GM12878 (cell line): ENCODE measurements at regions not wholly inside any gene's neighbourhood (a gene's known extent, or its start where the extent isn't known, plus 50 kb on each side); places are given as distances from the start of the nearest gene placed in this dataset.

Source experiments
- CTCF ChIP-seq, 3 experiments: IDR thresholded peaks in 2 of 3; conservative IDR thresholded peaks in 1 of 3; 2 replicates each; pipeline ENCODE4 v1.5.1; 2011; ENCODE audit warnings: low read depth in 3 of 3, low read length in 3 of 3, mild to moderate bottlenecking in 3 of 3, control low read depth in 2 of 3, moderate library complexity in 2 of 3, inconsistent platforms in 1 of 3, mixed read lengths in 1 of 3; ENCODE audit not compliant: control insufficient read depth in 2 of 3, insufficient read depth in 1 of 3; ENCODE audit errors: extremely low read depth in 1 of 3
- KDM1A ChIP-seq: fragments of 200-600 bp; sonication (generic); IDR thresholded peaks from 2 replicates; pipeline ENCODE4 v1.6.1; 2016; ENCODE audit warnings: borderline replicate concordance
- NFIC ChIP-seq: IDR thresholded peaks from 2 replicates; pipeline ENCODE4 v1.6.1; 2012; ENCODE audit warnings: low read depth, mild to moderate bottlenecking, inconsistent platforms, low read length, moderate library complexity
- NFYB ChIP-seq: IDR thresholded peaks from 2 replicates; pipeline ENCODE4 v1.6.1; 2011; ENCODE audit warnings: low read depth, mild to moderate bottlenecking, low read length, improper control_type of control experiment, moderate library complexity; ENCODE audit not compliant: insufficient read depth

DNA sequence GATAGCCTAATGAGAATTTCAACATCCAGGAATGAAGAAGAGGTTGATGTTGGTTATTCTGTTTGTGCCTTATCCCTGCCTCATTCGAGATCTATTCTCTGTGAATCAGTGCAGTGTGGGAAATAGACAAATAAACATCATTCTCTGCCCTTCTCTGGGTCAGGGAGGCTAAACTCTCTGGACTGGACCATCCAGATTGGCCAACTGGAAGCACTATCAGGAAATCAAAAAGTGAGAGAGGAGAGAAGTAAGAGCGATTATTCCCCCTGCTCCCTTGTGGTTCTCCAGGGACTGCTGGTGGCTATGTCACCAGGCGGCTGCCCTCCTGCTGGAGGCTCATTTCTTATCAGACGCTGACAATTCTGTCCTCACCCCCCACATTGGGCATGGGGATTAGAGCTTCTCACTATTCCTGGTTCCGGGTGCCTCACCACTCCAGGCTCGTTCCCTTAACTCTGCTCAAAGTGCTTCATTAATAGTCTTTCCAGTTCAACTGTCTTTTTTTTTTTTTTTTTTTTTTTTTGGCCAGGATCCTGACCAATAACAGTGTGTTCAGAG, 201.7 kb upstream of the RREB1 start:
- TF ChIP-seq NFIC (no peak), KDM1A (no peak), CTCF (IDR thresholded peaks at IDR 0.05 in 2 of 3, conservative IDR thresholded peaks at IDR 0.05 in 1 of 3; ENCODE audit: control insufficient read depth in 2 of 3, extremely low read depth in 1 of 3, insufficient read depth in 1 of 3, low read depth in 3 of 3, low read length in 3 of 3) (no peak), NFYB (no peak)
